GM12878 (cell line): ENCODE measurements at regions not wholly inside any gene's neighbourhood (a gene's known extent, or its start where the extent isn't known, plus 50 kb on each side); places are given as distances from the start of the nearest gene placed in this dataset.

Experiments used
- ATF7 ChIP-seq: fragments of 450-650 bp; IDR thresholded peaks from 2 replicates; pipeline ENCODE4 v1.6.1; 2016; ENCODE audit warnings: low read depth, mild to moderate bottlenecking
- CHD1 ChIP-seq: IDR thresholded peaks from 2 replicates; pipeline ENCODE4 v1.6.1; 2012; ENCODE audit warnings: low read depth, low read length, improper control_type of control experiment
- CTCF ChIP-seq, 3 experiments: IDR thresholded peaks in 2 of 3; conservative IDR thresholded peaks in 1 of 3; 2 replicates each; pipeline ENCODE4 v1.5.1; 2011; ENCODE audit warnings: low read depth in 3 of 3, low read length in 3 of 3, mild to moderate bottlenecking in 3 of 3, control low read depth in 2 of 3, moderate library complexity in 2 of 3, inconsistent platforms in 1 of 3, mixed read lengths in 1 of 3; ENCODE audit not compliant: control insufficient read depth in 2 of 3, insufficient read depth in 1 of 3; ENCODE audit errors: extremely low read depth in 1 of 3
- EGR1 ChIP-seq, 2 experiments: IDR thresholded peaks; 1 replicate in 1 of 2; 2 replicates in 1 of 2; pipeline ENCODE4 v1.6.1; 2011 to 2012; ENCODE audit warnings: low read depth in 2 of 2, low read length in 2 of 2, borderline replicate concordance in 1 of 2, mild to moderate bottlenecking in 1 of 2, moderate library complexity in 1 of 2
- ETV6 ChIP-seq, 2 experiments: fragments of 450-650 bp in 1 of 2; IDR thresholded peaks in 1 of 2; conservative IDR thresholded peaks in 1 of 2; 2 replicates each; pipeline ENCODE4 v1.6.1; 2014; ENCODE audit warnings: antibody characterized with exemption in 1 of 2, borderline replicate concordance in 1 of 2, low read depth in 1 of 2, mild to moderate bottlenecking in 1 of 2, moderate library complexity in 1 of 2
- PAX5 ChIP-seq: IDR thresholded peaks from 2 replicates; pipeline ENCODE4 v1.6.1; 2011; ENCODE audit warnings: low read depth, low read length, borderline replicate concordance
- POLR2A ChIP-seq: IDR thresholded peaks from 2 replicates; pipeline ENCODE4 v1.6.1; 2011; ENCODE audit warnings: low read depth, mild to moderate bottlenecking, low read length
- SMC3 ChIP-seq: IDR thresholded peaks from 2 replicates; pipeline ENCODE4 v1.6.1; 2011; ENCODE audit warnings: low read length, improper control_type of control experiment, borderline replicate concordance

GRCh38 chr12:83690465-83690864 lies 1003.8 kb downstream of the TMTC2 start:
- TF ChIP-seq ETV6 (conservative IDR thresholded peaks at IDR 0.05 in 1 of 2, IDR thresholded peaks at IDR 0.05 in 1 of 2; ENCODE audit: borderline replicate concordance in 1 of 2, low read depth in 1 of 2) (no peak), PAX5 (no peak), CTCF (IDR thresholded peaks at IDR 0.05 in 2 of 3, conservative IDR thresholded peaks at IDR 0.05 in 1 of 3; ENCODE audit: control insufficient read depth in 2 of 3, extremely low read depth in 1 of 3, insufficient read depth in 1 of 3, low read depth in 3 of 3, low read length in 3 of 3) (no peak), CHD1 (no peak), ATF7 (no peak), SMC3 (no peak), EGR1 (IDR thresholded peaks at IDR 0.05; ENCODE audit: borderline replicate concordance in 1 of 2, low read depth in 2 of 2, low read length in 2 of 2) (no peak), POLR2A (no peak)
